ENCODE measurements at regions not wholly inside any gene's neighbourhood (a gene's known extent, or its start where the extent isn't known, plus 50 kb on each side); places are given as distances from the start of the nearest gene placed in this dataset.

DNA sequence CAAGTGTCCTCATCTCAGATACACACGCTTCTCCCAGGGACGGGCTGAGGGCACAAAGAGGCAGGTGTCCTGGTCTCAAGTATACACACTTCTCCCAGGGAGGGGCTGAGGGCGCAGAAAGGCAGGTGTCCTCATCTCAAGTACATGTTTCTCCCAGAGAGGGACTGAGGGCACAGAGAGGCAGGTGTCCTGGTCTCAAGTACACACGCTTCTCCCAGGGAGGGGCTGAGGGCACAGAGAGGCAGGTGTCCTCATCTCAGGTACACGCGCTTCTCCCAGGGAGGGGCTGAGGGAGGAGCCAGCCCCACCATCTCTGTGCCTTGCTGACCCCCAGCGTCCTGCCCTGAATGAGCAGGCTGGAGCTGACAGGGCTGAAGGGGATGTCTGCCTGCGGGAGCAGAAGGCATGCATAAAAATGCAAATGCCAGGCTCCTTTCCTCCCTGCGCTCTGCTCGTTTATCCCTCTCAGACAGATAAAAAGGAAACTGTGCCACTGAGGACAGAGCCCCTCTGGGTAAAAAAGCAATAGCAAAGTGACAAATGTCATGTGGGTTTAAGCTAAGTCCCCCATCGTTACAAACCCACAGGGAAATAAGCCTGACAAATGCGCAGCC, 96.1 kb upstream of the UQCRFS1 start:
- DNase-seq (ENCODE audit: low spot score) (peak; percentile 68), ATAC-seq (peak; percentile 88)
- TF ChIP-seq TEAD1 (CRISPR knock-in tag; IDR thresholded peaks at IDR 0.05) (0 out of 2 replicates have a peak, but pooled peaks have one; percentile 21), SP1 (CRISPR knock-in tag; conservative IDR thresholded peaks at IDR 0.05) (0 out of 2 replicates have a peak, but pooled peaks have one; percentile 30), KAT7 (CRISPR knock-in tag; IDR thresholded peaks at IDR 0.05; ENCODE audit: borderline replicate concordance) (no peak), ATF1 (CRISPR knock-in tag; IDR thresholded peaks at IDR 0.05) (no peak)
- TF ChIP-seq, protein P1, sequence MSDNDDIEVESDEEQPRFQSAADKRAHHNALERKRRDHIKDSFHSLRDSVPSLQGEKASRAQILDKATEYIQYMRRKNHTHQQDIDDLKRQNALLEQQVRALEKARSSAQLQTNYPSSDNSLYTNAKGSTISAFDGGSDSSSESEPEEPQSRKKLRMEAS (CRISPR knock-in tag; IDR thresholded peaks at IDR 0.05) = peak; percentile 30; the same call in 1 of the 2 replicates
- Mint-ChIP-seq H3K36me3 (no peaks in the 10 kb centered on the region), H3K4me3 (peak overlapping the region; percentile 47), H3K27ac (no peak overlapping the region), H3K4me1 (peaks cover 36% of the 10 kb centered on the region), H3K9me3 (no peaks in the 10 kb centered on the region), H3K27me3 (ENCODE audit: low read depth) (peaks cover 35% of the 10 kb centered on the region)
- ChIA-PET CTCF (interaction anchor here (0.7 to 2.0 kb wide), 7 partner anchors 45 to 228 kb away, joined by 3 to 8 read pairs (median 4); no protein-coding TSS in a partner anchor), POLR2A (interaction anchor here (0.6 kb wide), 1 partner anchor 38 kb away, joined by 4 read pairs; no protein-coding TSS in a partner anchor)

DNA sequence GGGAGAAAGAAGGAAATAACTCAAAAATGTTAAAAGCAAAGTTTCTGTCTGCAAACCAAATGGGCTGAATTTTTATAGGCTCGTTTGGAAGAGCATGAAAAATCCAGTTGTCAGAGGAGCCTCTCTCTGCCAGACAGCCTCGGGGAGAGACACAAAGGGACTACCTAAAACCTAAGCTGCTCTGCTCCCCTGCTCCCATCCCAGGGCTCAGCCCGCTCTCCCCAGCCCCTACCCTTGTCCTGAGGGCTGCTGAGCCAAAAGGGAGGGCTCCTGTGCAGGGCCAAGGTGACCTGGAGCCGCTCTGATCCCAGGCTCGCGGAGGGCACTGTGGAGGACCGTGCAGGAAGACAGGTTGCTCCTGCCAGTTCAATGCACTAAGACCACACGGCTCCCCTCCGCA, 96.7 kb upstream of the UQCRFS1 start:
- peaks cover 35% of the 10 kb centered on the region for H3K27me3 Mint-ChIP-seq (ENCODE audit: low read depth)
- POLR2A ChIA-PET = interaction anchor here (0.6 kb wide), 1 partner anchor 37 kb away, joined by 4 read pairs; no protein-coding TSS in a partner anchor
- H3K9me3 Mint-ChIP-seq = no peaks in the 10 kb centered on the region
- CTCF ChIA-PET = interaction anchor here (0.7 to 2.0 kb wide), 7 partner anchors 46 to 227 kb away, joined by 3 to 8 read pairs (median 4); no protein-coding TSS in a partner anchor
- no peak overlapping the region for H3K27ac Mint-ChIP-seq
- TF ChIP-seq SMAD3 (CRISPR knock-in tag; IDR thresholded peaks at IDR 0.05; ENCODE audit: borderline replicate concordance) (no peak), RORB (CRISPR knock-in tag; IDR thresholded peaks at IDR 0.05) (no peak), ZBTB21 (CRISPR knock-in tag; IDR thresholded peaks at IDR 0.05; ENCODE audit: borderline replicate concordance) (no peak), ZNF423 (CRISPR knock-in tag; IDR thresholded peaks at IDR 0.05) (no peak), NFATC4 (CRISPR knock-in tag; IDR thresholded peaks at IDR 0.05) (no peak)
- TF ChIP-seq, protein P2, sequence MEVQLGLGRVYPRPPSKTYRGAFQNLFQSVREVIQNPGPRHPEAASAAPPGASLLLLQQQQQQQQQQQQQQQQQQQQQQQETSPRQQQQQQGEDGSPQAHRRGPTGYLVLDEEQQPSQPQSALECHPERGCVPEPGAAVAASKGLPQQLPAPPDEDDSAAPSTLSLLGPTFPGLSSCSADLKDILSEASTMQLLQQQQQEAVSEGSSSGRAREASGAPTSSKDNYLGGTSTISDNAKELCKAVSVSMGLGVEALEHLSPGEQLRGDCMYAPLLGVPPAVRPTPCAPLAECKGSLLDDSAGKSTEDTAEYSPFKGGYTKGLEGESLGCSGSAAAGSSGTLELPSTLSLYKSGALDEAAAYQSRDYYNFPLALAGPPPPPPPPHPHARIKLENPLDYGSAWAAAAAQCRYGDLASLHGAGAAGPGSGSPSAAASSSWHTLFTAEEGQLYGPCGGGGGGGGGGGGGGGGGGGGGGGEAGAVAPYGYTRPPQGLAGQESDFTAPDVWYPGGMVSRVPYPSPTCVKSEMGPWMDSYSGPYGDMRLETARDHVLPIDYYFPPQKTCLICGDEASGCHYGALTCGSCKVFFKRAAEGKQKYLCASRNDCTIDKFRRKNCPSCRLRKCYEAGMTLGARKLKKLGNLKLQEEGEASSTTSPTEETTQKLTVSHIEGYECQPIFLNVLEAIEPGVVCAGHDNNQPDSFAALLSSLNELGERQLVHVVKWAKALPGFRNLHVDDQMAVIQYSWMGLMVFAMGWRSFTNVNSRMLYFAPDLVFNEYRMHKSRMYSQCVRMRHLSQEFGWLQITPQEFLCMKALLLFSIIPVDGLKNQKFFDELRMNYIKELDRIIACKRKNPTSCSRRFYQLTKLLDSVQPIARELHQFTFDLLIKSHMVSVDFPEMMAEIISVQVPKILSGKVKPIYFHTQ (CRISPR knock-in tag; IDR thresholded peaks at IDR 0.05) = no peak
- TF ChIP-seq, protein P3, sequence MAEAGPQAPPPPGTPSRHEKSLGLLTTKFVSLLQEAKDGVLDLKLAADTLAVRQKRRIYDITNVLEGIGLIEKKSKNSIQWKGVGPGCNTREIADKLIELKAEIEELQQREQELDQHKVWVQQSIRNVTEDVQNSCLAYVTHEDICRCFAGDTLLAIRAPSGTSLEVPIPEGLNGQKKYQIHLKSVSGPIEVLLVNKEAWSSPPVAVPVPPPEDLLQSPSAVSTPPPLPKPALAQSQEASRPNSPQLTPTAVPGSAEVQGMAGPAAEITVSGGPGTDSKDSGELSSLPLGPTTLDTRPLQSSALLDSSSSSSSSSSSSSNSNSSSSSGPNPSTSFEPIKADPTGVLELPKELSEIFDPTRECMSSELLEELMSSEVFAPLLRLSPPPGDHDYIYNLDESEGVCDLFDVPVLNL (CRISPR knock-in tag; IDR thresholded peaks at IDR 0.05; ENCODE audit: borderline replicate concordance, low read depth) = no peak
- peak overlapping the region; percentile 47 for H3K4me3 Mint-ChIP-seq
- peaks cover 37% of the 10 kb centered on the region for H3K4me1 Mint-ChIP-seq
- DNase-seq (ENCODE audit: low spot score) (no peak), ATAC-seq (peak; percentile 38)
- no peaks in the 10 kb centered on the region for H3K36me3 Mint-ChIP-seq

DNA sequence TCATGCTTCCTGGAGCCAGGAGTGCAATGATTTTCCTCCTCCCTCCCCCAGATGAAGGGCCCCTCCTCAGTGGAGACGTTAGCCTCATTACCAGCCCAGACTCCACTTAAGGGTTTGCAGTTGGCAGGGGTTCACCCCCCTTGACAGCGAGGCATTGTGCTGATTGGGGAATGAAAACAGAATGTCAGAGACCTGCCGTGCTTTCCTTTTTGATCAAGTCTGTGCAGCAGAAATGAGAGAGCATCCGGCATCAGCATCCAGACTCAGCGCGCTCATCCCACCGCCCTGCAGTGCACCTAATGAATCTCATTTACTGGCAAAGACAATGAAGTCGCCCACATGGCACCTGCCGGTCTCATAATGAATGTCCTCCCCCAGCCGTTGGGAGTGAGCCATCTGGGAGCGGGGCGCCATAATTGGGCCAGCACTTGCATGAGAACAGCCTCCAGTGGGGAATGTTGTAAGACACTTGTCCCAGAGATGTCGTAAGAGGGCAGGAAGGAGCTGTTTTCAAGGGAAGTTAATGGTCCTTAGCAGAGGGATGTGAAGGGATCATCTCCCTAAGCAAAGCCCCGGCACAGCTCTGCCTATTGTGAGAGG, 98.3 kb upstream of the UQCRFS1 start:
- Mint-ChIP-seq H3K4me3 (no peak overlapping the region), H3K4me1 (peaks cover 53% of the 10 kb centered on the region), H3K9me3 (no peaks in the 10 kb centered on the region), H3K27ac (no peak overlapping the region), H3K27me3 (ENCODE audit: low read depth) (peaks cover 35% of the 10 kb centered on the region), H3K36me3 (no peaks in the 10 kb centered on the region)
- CTCF ChIA-PET = interaction anchor here (0.7 to 1.0 kb wide), 3 partner anchors 48 to 286 kb away, joined by 3 to 4 read pairs (median 4); no protein-coding TSS in a partner anchor
- POLR2A ChIA-PET = no interaction called here
- DNase-seq (ENCODE audit: low spot score) (peak; percentile 30), ATAC-seq (peak; percentile 38)
- TF ChIP-seq TEAD1 (CRISPR knock-in tag; IDR thresholded peaks at IDR 0.05) (no peak), TP53 (CRISPR knock-in tag; IDR thresholded peaks at IDR 0.05) (no peak), ZNF138 (CRISPR knock-in tag; conservative IDR thresholded peaks at IDR 0.05) (no peak), PRRX2 (CRISPR knock-in tag; IDR thresholded peaks at IDR 0.05) (no peak), KAT7 (CRISPR knock-in tag; IDR thresholded peaks at IDR 0.05; ENCODE audit: borderline replicate concordance) (no peak), GTF2I (CRISPR knock-in tag; conservative IDR thresholded peaks at IDR 0.05) (no peak), FOXK1 (CRISPR knock-in tag; IDR thresholded peaks at IDR 0.05) (no peak), HMGA2 (CRISPR knock-in tag; IDR thresholded peaks at IDR 0.05) (no peak), ZNF671 (CRISPR knock-in tag; IDR thresholded peaks at IDR 0.05) (no peak), EMX1 (CRISPR knock-in tag; IDR thresholded peaks at IDR 0.05) (no peak)
- TF ChIP-seq, protein P4, sequence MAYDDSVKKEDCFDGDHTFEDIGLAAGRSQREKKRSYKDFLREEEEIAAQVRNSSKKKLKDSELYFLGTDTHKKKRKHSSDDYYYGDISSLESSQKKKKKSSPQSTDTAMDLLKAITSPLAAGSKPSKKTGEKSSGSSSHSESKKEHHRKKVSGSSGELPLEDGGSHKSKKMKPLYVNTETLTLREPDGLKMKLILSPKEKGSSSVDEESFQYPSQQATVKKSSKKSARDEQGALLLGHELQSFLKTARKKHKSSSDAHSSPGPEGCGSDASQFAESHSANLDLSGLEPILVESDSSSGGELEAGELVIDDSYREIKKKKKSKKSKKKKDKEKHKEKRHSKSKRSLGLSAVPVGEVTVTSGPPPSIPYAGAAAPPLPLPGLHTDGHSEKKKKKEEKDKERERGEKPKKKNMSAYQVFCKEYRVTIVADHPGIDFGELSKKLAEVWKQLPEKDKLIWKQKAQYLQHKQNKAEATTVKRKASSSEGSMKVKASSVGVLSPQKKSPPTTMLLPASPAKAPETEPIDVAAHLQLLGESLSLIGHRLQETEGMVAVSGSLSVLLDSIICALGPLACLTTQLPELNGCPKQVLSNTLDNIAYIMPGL (CRISPR knock-in tag; IDR thresholded peaks at IDR 0.05) = no peak
- TF ChIP-seq, protein P5, sequence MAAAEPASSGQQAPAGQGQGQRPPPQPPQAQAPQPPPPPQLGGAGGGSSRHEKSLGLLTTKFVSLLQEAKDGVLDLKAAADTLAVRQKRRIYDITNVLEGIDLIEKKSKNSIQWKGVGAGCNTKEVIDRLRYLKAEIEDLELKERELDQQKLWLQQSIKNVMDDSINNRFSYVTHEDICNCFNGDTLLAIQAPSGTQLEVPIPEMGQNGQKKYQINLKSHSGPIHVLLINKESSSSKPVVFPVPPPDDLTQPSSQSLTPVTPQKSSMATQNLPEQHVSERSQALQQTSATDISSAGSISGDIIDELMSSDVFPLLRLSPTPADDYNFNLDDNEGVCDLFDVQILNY (CRISPR knock-in tag; IDR thresholded peaks at IDR 0.05) = no peak
- TF ChIP-seq, protein P3 (CRISPR knock-in tag; IDR thresholded peaks at IDR 0.05; ENCODE audit: borderline replicate concordance, low read depth) = no peak
- TF ChIP-seq, protein P6, sequence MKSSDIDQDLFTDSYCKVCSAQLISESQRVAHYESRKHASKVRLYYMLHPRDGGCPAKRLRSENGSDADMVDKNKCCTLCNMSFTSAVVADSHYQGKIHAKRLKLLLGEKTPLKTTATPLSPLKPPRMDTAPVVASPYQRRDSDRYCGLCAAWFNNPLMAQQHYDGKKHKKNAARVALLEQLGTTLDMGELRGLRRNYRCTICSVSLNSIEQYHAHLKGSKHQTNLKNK (CRISPR knock-in tag; IDR thresholded peaks at IDR 0.05) = no peak

All from WTC11 (cell line).